Activated CD4-positive, alpha-beta T cell treated with anti-CD3 and anti-CD28 coated beads, Interleukin-2, amount 10 ng/mL, durations not matched to agents 7 days and 5 days (primary cell): ENCODE measurements at regions not wholly inside any gene's neighbourhood (a gene's known extent, or its start where the extent isn't known, plus 50 kb on each side); places are given as distances from the start of the nearest gene placed in this dataset.
"Not testable (repeated sequence)": the region's sequence is repeated elsewhere in the genome, so short reads cannot be mapped to it uniquely, and the experiment has no call there.

ENCODE experiments used
- CTCF ChIA-PET: fragments of 350-600 bp; sonication (Branson Sonifier 250); formaldehyde crosslinking; loops from one replicate; lab custom pipeline; 2021; ENCODE audit warnings: antibody characterized with exemption; lab: Charles Lee
- POLR2A ChIA-PET: fragments of 350-600 bp; sonication (Branson Sonifier 250); formaldehyde crosslinking; loops from one replicate; lab custom pipeline; 2021; ENCODE audit warnings: antibody characterized with exemption; lab: Charles Lee
- DNase-seq: peaks from one replicate; pipeline ENCODE4 v3.0.0-alpha.2; 2020
- H3K27ac Mint-ChIP-seq: one replicate; pipeline ENCODE4 v1.8.0; 2021; ENCODE audit warnings: mild to moderate bottlenecking, moderate library complexity, mixed read lengths
- H3K27me3 Mint-ChIP-seq: one replicate; pipeline ENCODE4 v1.8.0; 2021; ENCODE audit warnings: mixed read lengths
- H3K36me3 Mint-ChIP-seq: one replicate; pipeline ENCODE4 v1.8.0; 2021; ENCODE audit warnings: low read depth, mixed read lengths
- H3K4me1 Mint-ChIP-seq: one replicate; pipeline ENCODE4 v1.8.0; 2021; ENCODE audit warnings: mixed read lengths
- H3K4me3 Mint-ChIP-seq: one replicate; pipeline ENCODE4 v1.8.0; 2021; ENCODE audit warnings: mild to moderate bottlenecking, moderate library complexity, mixed read lengths
- H3K9me3 Mint-ChIP-seq: one replicate; pipeline ENCODE4 v1.8.0; 2021; ENCODE audit warnings: mixed read lengths

DNA sequence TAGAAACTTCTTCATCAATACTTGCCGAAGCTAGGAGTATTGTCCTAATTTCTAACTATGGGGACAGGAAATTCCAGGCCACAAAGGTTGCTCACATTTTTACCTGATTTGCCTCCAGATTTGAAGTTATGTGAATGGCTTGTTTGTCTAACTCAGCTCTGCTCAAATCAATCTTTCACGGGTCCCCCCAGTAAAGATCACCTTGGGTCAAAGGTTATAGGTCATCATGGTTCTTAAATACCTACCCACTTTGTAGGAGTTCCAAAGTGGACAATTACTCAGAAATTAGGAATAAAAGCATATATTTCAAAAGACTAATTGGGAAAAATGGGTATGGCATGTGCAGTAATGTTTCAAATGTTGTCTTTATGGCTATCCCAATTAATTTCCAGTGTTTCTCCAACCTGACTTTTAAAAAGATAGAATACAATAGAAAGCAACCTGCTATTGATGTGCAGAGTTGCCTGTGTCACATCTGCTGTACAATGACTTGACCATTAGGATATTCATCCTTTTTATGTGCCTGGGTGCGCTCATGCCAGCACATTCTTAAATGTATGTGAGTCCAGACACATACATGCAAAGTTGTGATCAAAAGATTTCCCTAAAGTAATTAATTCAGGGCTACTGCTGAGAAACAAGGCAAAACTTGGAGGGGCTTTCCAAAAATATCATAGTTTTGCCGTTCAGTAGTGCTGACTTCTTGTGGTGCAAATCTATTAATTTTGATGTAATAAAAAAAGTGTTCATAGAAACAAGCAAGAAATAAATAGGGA is 126.1 kb downstream of the MYCN start:
- Mint-ChIP-seq H3K9me3 (peaks cover 15% of the 10 kb centered on the region), H3K27me3 (no peaks in the 10 kb centered on the region), H3K4me3 (no peak overlapping the region), H3K4me1 (no peaks in the 10 kb centered on the region), H3K27ac (no peak overlapping the region), H3K36me3 (peaks cover 3% of the 10 kb centered on the region)
- ChIA-PET POLR2A (no interaction called here), CTCF (no interaction called here)
- DNase-seq: no peak

DNA sequence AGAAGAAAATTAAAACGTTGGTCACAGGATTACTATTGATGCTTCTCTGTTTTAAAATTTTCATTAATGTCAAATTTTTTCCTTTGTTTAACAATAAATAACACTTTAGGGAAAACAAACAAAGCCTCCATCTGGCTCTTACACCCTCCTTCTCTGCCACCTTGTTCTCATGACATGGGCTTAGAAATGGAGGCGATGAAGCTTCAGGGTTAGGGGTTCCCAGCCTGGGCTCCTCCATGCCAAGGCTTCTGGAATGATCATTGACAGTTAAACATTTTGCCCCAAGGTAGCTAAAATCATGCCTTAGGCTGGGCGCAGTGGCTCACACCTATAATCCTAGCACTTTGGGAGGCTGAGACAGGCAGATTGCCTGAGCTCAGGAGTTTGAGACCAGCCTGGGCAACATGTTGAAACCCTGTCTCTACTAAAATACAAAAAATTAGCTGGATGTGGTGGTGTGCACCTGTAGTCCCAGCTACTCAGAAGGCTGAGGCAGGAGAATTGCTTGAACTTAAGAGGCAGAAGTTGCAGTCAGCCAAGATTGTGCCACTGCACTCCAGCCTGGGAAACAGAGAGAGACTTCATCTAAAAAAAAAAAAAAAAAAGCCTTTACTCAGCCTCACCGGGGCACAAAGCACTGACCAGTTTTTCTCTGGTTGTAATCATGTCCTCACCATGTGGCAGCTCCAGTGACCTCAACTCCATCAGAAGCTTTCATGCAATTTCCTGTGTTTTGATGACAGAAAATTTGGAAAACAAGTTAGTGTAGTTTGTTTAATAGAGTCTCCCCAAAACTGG is 125.1 kb downstream of the MYCN start:
- CTCF ChIA-PET, H3K36me3 Mint-ChIP-seq, H3K4me3 Mint-ChIP-seq, DNase-seq, H3K27ac Mint-ChIP-seq, H3K4me1 Mint-ChIP-seq, POLR2A ChIA-PET, H3K27me3 Mint-ChIP-seq: not testable (repeated sequence)
- peaks cover 15% of the 10 kb centered on the region for H3K9me3 Mint-ChIP-seq

DNA sequence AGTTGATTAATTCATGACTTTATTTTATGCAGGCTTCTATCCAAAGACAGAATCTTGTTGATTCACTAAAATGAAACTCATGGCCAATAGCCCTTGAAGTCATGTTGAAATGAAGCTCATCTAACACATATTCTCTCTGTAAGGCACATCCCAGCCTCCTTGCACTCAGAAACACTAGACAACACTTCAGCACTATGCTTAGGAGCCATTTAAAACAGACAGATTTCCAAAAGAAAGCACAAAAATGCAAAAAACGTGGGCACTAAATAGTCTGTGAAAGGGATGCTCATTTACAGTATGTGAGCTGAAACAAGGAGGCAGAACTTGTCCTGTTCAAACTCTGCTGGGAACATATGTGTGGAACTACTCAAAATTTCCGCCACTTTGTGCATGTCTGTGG is 124.4 kb downstream of the MYCN start:
- no peaks in the 10 kb centered on the region for H3K4me1 Mint-ChIP-seq
- ChIA-PET POLR2A (no interaction called here), CTCF (no interaction called here)
- DNase-seq: no peak
- H3K4me3 Mint-ChIP-seq: no peak overlapping the region
- peaks cover 15% of the 10 kb centered on the region for H3K9me3 Mint-ChIP-seq
- peaks cover 3% of the 10 kb centered on the region for H3K36me3 Mint-ChIP-seq
- H3K27me3 Mint-ChIP-seq: no peaks in the 10 kb centered on the region
- H3K27ac Mint-ChIP-seq: no peak overlapping the region

DNA sequence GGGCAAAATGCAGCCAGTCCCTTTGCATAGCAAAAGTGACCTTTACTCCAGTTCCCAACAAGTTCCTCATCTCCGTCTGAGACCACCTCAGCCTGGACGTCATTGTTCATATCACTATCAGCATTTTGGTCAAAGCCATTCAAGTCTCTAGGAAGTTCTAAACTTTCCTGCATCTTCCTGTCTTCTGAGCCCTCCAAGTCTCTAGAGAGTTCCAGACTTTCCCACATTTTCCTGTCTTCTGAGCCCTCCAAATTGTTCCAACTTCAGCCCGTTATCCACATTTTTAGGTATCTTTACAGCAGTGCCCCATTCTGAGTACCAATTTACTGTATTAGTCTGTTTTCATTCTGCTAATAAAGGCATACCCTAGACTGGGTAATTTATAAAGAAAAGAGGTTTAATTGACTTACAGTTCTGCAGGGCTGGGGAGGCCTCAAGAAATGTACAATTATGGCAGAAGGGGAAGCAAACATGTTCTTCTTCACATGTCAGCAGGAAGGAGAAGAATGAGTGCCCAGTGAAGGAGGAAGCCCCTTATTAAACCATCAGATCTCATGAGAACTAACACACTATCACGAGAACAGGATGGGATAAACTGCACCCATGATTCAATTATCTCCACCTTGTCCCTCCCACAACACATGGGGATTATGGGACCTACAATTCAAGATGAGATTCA is 123.7 kb downstream of the MYCN start:
- peaks cover 15% of the 10 kb centered on the region for H3K9me3 Mint-ChIP-seq
- CTCF ChIA-PET: no interaction called here
- H3K4me1 Mint-ChIP-seq: no peaks in the 10 kb centered on the region
- no peak for DNase-seq
- no peaks in the 10 kb centered on the region for H3K27me3 Mint-ChIP-seq
- POLR2A ChIA-PET: no interaction called here
- H3K36me3 Mint-ChIP-seq: peaks cover 3% of the 10 kb centered on the region
- H3K27ac Mint-ChIP-seq: no peak overlapping the region
- H3K4me3 Mint-ChIP-seq: no peak overlapping the region

DNA sequence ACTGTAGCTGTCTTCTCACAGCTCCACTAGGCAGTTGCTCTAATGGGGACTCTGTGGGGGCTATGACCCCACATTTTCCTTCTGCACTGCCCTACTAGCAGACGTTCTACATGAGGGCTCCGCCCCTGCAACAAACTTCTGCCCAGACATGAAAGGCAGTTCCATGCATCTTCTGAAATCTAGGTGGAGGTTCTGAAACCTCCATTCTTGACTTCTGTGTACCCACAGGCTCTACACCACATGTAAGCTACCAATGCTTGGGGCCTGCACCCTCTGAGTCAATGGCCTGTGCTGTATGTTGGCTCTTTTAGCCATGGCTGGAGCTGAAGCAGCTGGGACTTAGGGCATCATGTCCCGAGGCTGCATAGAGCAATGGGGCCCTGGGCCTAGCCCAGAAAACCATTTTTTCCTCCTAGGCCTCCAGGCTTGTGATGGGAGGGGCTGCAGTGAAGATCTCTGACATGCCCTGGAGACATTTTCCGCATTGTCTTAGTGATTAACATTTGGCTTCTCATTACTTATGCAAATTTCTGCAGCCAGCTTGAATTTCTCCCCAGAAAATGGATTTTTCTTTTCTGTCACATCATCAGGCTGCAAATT is 123.0 kb downstream of the MYCN start:
- CTCF ChIA-PET: no interaction called here
- Mint-ChIP-seq H3K36me3 (peaks cover 3% of the 10 kb centered on the region), H3K4me1 (no peaks in the 10 kb centered on the region), H3K4me3 (no peak overlapping the region), H3K27me3 (no peaks in the 10 kb centered on the region), H3K27ac (no peak overlapping the region), H3K9me3 (peaks cover 15% of the 10 kb centered on the region)
- POLR2A ChIA-PET: no interaction called here
- no peak for DNase-seq

DNA sequence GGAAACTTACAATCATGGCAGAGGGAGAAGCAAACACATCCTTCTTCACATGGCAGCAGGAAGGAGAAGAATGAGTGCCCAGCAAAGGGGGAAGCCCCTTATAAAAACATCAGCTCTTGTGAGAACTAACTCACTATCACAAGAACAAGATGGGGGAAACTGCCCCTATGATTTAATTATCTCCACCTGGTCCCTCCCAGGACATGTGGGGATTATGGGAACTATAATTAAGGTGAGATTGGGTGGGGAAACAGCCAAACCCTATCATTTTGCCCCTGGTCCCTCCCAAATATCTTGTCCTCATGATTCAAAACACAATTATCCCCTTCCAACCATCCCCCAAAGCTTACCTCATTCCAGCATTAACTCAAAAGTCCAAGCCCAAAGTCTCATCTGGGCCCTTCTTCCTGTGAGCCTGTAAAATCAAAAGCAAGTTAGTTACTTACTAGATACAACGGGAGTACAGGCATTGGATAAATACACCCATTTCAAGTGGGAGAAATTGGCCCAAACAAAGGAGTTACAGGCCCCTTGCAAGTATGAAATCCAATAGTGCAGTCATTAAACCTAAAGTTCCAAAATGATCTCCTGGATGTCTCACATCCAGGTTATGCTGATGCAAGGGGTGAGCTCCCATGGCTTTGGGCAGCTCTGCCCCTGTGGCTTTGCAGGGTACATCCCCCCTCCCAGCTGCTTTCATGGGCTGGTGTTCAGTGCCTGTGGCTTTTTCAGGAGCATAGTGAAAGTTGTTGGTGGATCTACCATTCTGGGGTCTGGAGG is 122.3 kb downstream of the MYCN start:
- DNase-seq: no peak
- Mint-ChIP-seq H3K27me3 (no peaks in the 10 kb centered on the region), H3K9me3 (peaks cover 15% of the 10 kb centered on the region), H3K4me3 (no peak overlapping the region), H3K27ac (no peak overlapping the region), H3K4me1 (no peaks in the 10 kb centered on the region), H3K36me3 (peaks cover 3% of the 10 kb centered on the region)
- ChIA-PET POLR2A (no interaction called here), CTCF (no interaction called here)

DNA sequence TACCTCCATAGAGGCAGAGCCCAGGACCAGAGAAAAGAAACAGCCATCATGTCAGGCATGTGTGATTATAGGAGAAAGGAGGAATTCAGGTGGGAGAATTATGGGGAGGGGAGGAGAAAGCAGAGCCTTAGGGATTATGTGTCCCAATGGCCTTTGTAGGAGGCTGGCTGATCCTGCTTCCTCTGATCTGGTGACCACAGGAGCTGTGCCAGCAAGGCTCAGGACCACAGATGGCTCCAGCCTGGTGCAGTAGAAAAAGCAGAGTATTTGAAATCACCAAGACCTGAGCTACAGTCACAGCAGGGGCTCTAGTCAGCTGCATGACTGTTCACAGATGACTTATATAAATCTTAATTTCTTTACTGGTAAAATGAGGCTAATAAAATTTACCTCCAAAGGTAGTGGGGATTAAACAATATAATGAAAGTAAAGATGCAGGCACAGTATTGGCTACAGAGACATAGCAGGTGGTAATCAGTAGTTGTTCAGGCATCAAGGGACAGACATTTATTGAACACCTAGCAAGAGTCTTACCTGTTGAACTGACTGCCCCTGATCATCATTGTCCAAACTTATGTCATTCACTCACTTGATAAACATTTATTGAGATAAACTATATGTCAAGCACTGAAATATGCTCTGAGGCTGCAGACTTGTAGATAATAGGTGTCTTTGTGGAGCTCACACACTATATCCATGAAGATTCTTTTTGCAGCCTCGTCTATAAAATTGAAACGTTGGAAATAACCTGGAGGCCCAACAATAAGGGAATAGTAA is 121.3 kb downstream of the MYCN start:
- CTCF ChIA-PET: no interaction called here
- H3K27me3 Mint-ChIP-seq: no peaks in the 10 kb centered on the region
- DNase-seq: no peak
- H3K4me1 Mint-ChIP-seq: no peaks in the 10 kb centered on the region
- H3K9me3 Mint-ChIP-seq: peaks cover 15% of the 10 kb centered on the region
- H3K36me3 Mint-ChIP-seq: peaks cover 3% of the 10 kb centered on the region
- no peak overlapping the region for H3K4me3 Mint-ChIP-seq
- H3K27ac Mint-ChIP-seq: no peak overlapping the region
- POLR2A ChIA-PET: no interaction called here

DNA sequence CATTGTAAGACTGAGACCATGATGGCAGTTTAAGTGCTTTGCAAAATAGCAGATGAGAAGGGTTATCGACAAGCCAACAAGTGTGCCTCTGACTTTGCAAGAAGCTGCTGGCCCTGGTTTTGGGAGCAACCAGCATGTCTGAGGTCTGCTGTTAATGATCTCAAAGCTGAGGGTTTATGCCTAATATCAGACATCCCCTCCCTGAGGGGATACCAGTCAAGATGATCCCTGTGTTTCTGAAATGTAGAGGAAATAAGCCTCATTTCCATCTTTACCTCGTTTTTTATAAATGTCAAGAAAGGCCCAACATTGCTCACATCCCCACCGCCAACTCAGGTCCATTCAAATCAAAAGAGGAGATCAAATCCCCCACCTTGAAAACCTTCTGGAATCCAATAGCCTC is 120.6 kb downstream of the MYCN start:
- no peak for DNase-seq
- Mint-ChIP-seq H3K4me1 (no peaks in the 10 kb centered on the region), H3K4me3 (no peak overlapping the region), H3K27me3 (no peaks in the 10 kb centered on the region), H3K27ac (no peak overlapping the region), H3K36me3 (peaks cover 3% of the 10 kb centered on the region), H3K9me3 (peaks cover 15% of the 10 kb centered on the region)
- CTCF ChIA-PET: no interaction called here
- POLR2A ChIA-PET: no interaction called here

DNA sequence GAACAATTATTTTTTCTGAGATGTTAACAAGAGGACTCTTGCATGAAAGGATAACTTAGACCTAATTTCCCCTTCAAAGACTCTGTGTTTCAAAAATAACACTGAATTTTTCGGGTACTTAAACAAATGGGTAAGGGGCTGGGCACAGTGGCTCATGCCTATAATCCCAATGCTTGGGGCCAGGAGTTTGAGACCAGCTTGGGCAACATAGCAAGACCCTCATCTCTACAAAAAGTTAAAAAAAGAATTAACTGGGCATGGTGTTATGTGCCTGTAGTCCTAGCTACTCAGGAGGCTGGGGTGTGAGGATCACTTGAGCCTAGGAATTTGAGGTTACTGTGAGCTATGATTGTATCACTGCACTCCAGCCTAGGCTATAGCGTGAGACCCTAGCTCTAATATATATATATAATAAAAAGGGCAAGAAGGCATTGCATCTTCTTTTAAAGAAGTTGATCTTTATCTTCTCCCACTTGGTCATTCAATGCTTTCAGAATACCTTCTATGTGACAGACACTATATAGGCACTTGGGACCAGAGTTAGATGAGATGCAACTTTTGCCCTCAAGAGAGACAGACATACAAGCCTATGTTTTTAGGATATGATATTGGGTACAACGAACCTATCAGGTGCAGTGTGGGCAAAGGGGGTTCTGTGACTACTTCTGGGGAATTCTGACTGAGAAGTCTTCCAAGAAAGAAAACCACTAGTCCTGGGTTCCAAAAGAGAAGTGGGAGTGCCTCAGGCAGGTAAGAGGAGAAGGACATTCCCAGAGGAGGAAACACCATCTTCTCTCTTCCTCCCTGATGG is 120.0 kb downstream of the MYCN start:
- H3K36me3 Mint-ChIP-seq: peaks cover 3% of the 10 kb centered on the region
- peaks cover 15% of the 10 kb centered on the region for H3K9me3 Mint-ChIP-seq
- no peak overlapping the region for H3K4me3 Mint-ChIP-seq
- ChIA-PET CTCF (interaction anchor here (1.0 kb wide), 1 partner anchor 22 kb away, joined by 3 read pairs; no protein-coding TSS in a partner anchor), POLR2A (no interaction called here)
- no peak overlapping the region for H3K27ac Mint-ChIP-seq
- H3K27me3 Mint-ChIP-seq: no peaks in the 10 kb centered on the region
- DNase-seq: no peak
- H3K4me1 Mint-ChIP-seq: no peaks in the 10 kb centered on the region

DNA sequence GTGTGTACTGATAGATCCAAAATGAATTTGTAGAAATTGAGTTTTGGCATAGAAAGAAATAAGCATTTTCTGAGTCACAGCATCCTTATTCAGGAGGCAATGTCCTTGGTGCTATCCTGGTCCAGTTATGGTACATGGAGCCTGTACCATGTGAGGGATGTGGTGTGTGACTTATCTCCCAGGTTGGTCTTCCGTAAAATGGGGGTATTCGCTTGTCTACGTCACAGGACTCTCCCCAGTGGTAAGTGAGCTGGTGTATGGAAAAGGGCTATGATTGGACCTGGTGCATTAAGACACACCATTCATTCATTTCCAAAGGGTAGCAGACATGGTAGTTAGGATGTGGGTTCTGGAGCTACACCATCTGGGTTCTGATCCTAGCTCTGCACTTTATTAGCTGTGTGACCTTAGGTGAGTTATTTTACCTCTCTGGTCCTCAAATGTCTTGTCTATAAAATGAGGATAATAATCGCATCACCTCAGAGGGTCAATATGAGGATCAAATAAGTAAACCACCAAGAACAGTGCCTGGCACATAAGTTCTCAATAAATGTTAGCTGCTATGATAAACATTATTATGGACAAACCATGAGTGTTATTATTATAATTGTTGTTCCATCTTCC is 119.2 kb downstream of the MYCN start:
- Mint-ChIP-seq H3K27me3 (no peaks in the 10 kb centered on the region), H3K27ac (no peak overlapping the region), H3K4me1 (no peaks in the 10 kb centered on the region), H3K36me3 (peaks cover 3% of the 10 kb centered on the region), H3K9me3 (peaks cover 10% of the 10 kb centered on the region), H3K4me3 (no peak overlapping the region)
- ChIA-PET CTCF (interaction anchor here (1.0 kb wide), 1 partner anchor 23 kb away, joined by 3 read pairs; no protein-coding TSS in a partner anchor), POLR2A (no interaction called here)
- DNase-seq: no peak
